GM12872 (cell line): ENCODE measurements at regions not wholly inside any gene's neighbourhood (a gene's known extent, or its start where the extent isn't known, plus 50 kb on each side); places are given as distances from the start of the nearest gene placed in this dataset.

Experiments used
- CTCF ChIP-seq: IDR thresholded peaks from 3 replicates; pipeline ENCODE4 v1.5.1; 2011; ENCODE audit warnings: low read depth, mild to moderate bottlenecking, low read length, moderate library complexity; ENCODE audit not compliant: insufficient read depth

GRCh38 chr2:6434438-6434837, 431.3 kb downstream of the CMPK2 start:
- no peak for TF ChIP-seq CTCF

GRCh38 chr2:6441800-6442199, 423.9 kb downstream of the CMPK2 start:
- no peak for TF ChIP-seq CTCF

GRCh38 chr2:6442252-6442985, 423.3 kb downstream of the CMPK2 start:
- TF ChIP-seq CTCF = no peak

GRCh38 chr2:6443061-6443823, 422.5 kb downstream of the CMPK2 start:
- no peak for TF ChIP-seq CTCF

GRCh38 chr2:6444514-6444913, 421.2 kb downstream of the CMPK2 start:
- no peak for TF ChIP-seq CTCF

GRCh38 chr2:6445156-6445555, 420.6 kb downstream of the CMPK2 start:
- no peak for TF ChIP-seq CTCF

GRCh38 chr2:6446938-6447608, 418.6 kb downstream of the CMPK2 start:
- TF ChIP-seq CTCF = no peak
